ENCODE measurements at regions not wholly inside any gene's neighbourhood (a gene's known extent, or its start where the extent isn't known, plus 50 kb on each side); places are given as distances from the start of the nearest gene placed in this dataset.
"Not testable (repeated sequence)": the region's sequence is repeated elsewhere in the genome, so short reads cannot be mapped to it uniquely, and the experiment has no call there.

DNA sequence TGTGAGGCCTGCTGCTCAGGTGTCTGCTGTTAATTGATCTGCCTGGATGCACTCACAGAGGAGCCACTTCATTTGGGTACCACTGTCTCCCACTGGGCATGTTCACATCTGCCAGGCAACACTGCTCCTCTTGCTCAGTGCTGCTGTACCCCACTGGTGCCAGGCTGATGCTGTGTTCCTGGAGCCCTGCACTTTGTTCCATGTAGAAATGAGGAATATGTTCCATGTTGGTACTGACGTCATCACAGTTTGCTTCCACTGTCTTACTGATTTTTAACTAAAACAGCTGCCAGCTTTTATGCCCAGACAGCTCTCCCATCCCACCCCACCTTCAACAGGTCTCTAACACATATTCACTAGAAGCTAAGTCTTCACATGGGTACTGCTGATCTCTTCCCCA is 355.7 kb downstream of the LRRC70 start:
- Mint-ChIP-seq H3K36me3 (ENCODE audit: low read depth) (no peaks in the 10 kb centered on the region), H3K9me3 (no peaks in the 10 kb centered on the region)

DNA sequence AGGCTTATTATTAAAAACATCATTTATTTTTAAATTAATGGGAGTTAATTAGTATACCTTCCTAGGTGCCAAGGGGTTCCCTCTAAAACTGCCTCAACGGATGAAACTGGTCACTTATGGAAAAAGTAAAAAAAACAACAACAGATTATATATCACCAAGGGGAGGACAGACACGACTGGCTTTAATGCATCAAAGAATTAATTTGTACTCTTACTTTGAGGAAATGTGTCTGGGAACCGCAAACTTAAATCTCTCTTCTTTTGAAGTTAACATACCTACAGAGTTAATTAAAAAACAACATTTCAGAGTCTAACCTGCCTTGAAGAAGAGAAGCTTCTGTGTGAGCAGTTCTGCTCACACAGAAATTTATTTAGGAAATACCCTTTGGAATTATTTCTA is 354.6 kb downstream of the LRRC70 start:
- no peaks in the 10 kb centered on the region for H3K9me3 Mint-ChIP-seq
- H3K27me3 Mint-ChIP-seq, result peaks cover 7% of the 10 kb centered on the region

More for the DNA sequence above, 355.7 kb downstream of the LRRC70 start:
- DNase-seq, result no peak
- no peaks in the 10 kb centered on the region for H3K4me1 Mint-ChIP-seq
- no peak overlapping the region for H3K27ac Mint-ChIP-seq
- no peak overlapping the region for H3K4me3 Mint-ChIP-seq
- peaks cover 7% of the 10 kb centered on the region for H3K27me3 Mint-ChIP-seq
- ChIA-PET CTCF (no interaction called here), POLR2A (no interaction called here)

DNA sequence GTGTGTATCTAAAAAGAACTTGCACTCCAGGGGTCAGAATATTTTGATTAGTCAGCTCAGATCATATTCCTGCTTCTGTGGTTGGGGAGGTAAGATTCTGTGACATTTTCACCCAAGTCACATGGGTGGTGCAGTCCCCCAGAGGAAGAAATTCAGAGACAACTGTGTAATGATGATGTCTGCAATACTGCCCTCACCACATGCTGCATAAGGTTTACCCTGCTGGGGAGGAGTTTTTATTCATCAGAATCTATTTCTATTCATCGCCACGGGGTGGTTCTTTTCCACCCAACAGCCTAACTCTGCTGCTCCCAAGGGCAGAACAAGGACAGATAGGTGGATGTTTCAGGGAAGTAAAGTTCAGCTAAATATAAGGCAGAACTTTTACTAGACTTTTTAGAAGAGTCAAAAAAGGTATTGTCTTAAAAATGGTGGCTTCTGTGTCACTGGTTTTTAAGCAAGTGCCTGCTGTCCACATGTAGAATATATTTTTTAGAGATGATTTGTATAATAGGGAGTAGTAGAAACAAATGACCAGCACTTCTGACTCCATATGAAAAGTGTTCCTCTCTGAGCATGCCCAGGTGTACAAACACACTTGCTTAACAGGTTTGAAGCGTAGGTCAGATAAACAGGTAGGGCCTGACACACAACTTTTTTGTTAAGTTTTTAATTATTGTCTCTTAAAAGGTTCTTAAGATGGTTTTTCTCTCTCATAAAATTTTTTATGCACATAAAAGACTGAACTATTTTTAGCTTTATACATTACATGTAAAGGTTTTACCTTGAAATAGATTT is 352.7 kb downstream of the LRRC70 start:
- H3K36me3 Mint-ChIP-seq (ENCODE audit: low read depth), result no peaks in the 10 kb centered on the region
- peaks cover 3% of the 10 kb centered on the region for H3K27me3 Mint-ChIP-seq
- ChIA-PET POLR2A (no interaction called here), CTCF (no interaction called here)
- DNase-seq, result no peak
- H3K4me1 Mint-ChIP-seq, result no peaks in the 10 kb centered on the region
- H3K9me3 Mint-ChIP-seq, result no peaks in the 10 kb centered on the region
- H3K4me3 Mint-ChIP-seq, result no peak overlapping the region
- no peak overlapping the region for H3K27ac Mint-ChIP-seq

More for the DNA sequence above, 354.6 kb downstream of the LRRC70 start:
- no peak for DNase-seq
- CTCF ChIA-PET, result no interaction called here
- Mint-ChIP-seq H3K4me3 (no peak overlapping the region), H3K36me3 (ENCODE audit: low read depth) (no peaks in the 10 kb centered on the region), H3K27ac (no peak overlapping the region), H3K4me1 (no peaks in the 10 kb centered on the region)
- POLR2A ChIA-PET, result no interaction called here

DNA sequence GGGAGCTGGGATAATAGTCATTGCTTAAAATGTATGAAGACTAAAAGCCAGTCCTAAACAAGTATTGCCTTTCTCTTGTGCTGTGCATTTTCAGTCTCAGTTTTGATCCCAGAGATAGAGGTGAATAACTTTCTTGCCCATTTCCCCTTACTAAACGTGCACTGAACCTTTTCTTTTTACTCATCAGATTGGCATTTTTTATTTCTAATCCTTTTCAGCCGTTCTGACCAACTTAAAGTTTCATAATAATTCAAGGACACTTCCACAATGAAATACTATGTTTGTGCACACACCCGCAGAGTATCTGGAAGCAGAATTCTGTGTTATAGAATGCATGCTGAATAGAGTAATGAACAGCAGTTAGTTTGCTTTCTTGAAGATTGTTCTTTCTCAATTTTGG is 343.6 kb downstream of the LRRC70 start:
- H3K27ac Mint-ChIP-seq, result no peak overlapping the region
- H3K4me3 Mint-ChIP-seq, result no peak overlapping the region
- ChIA-PET POLR2A (no interaction called here), CTCF (no interaction called here)
- H3K27me3 Mint-ChIP-seq, result no peaks in the 10 kb centered on the region
- H3K36me3 Mint-ChIP-seq (ENCODE audit: low read depth), result no peaks in the 10 kb centered on the region
- no peaks in the 10 kb centered on the region for H3K4me1 Mint-ChIP-seq
- no peak for DNase-seq
- no peaks in the 10 kb centered on the region for H3K9me3 Mint-ChIP-seq

DNA sequence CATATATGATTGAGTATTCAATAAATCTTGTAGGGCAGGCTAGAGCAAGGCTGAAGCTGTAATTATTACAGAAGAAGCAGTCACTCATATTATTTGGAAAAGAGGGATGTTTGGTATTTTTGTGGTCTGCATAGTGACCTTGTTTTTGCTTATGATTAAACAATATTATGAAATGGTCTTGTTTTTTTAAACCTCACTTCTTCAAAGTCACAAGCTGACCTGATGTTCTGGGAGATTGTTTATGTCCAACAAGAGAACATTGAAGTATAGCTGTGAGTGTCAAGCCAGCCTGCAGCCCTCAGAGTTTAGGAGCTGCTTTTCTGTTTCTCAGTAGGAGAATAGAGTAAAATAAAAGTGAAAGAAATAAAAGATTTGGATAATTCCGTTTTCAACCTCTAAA is 342.2 kb downstream of the LRRC70 start:
- Mint-ChIP-seq H3K4me3 (no peak overlapping the region), H3K4me1 (no peaks in the 10 kb centered on the region), H3K36me3 (ENCODE audit: low read depth) (no peaks in the 10 kb centered on the region), H3K27ac (no peak overlapping the region), H3K9me3 (no peaks in the 10 kb centered on the region), H3K27me3 (no peaks in the 10 kb centered on the region)
- CTCF ChIA-PET, result no interaction called here
- DNase-seq, result no peak
- POLR2A ChIA-PET, result interaction anchor here (0.6 kb wide), 1 partner anchor 690 kb away, joined by 3 read pairs; no protein-coding TSS in a partner anchor

DNA sequence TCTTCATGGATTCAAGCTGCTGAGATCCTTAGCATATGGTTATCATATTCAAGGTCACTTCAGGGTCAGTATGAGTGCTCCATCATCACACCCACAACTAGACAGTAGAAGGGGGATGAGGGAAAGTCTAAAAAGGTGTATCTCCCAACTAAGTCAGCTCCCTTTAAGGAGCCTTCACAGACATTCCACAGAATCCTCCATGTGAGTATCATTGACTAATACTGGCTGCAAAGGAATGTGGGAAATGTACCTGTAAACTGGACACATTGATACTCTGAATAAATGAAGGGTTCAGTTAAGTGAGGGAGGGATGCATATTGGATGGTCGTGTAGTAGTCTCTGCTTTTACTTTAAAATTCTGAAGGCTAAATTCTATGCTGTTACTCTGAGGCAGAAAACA is 330.7 kb downstream of the LRRC70 start:
- ChIA-PET POLR2A (no interaction called here), CTCF (no interaction called here)
- H3K36me3 Mint-ChIP-seq (ENCODE audit: low read depth), result no peaks in the 10 kb centered on the region
- no peaks in the 10 kb centered on the region for H3K27me3 Mint-ChIP-seq
- H3K4me1 Mint-ChIP-seq, result no peaks in the 10 kb centered on the region
- no peaks in the 10 kb centered on the region for H3K9me3 Mint-ChIP-seq
- no peak overlapping the region for H3K27ac Mint-ChIP-seq
- DNase-seq, result no peak
- no peak overlapping the region for H3K4me3 Mint-ChIP-seq

DNA sequence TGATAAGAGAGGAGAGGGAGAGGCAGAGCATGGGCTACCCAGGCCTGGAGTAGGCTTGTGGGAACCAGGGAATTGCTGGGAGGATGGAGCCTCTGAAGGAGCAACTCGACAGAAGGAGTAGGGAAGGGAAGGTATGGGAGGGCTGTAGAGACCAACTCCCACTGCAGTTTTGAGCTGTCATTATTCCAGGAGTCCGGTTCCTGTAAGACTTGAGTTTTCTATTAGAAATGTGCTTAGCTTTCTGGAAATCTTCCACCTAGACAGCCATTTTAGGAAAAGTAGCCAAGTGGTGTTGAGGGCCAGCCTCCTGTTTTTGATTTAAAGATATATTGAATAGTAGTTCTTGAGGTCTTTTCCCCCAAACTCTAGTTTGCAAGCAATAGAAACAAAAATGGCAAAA is 323.5 kb downstream of the LRRC70 start:
- Mint-ChIP-seq H3K27ac (no peak overlapping the region), H3K27me3 (peaks cover 2% of the 10 kb centered on the region), H3K4me3 (no peak overlapping the region), H3K36me3 (ENCODE audit: low read depth) (no peaks in the 10 kb centered on the region), H3K4me1 (no peaks in the 10 kb centered on the region), H3K9me3 (no peaks in the 10 kb centered on the region)
- DNase-seq, result no peak
- ChIA-PET CTCF (no interaction called here), POLR2A (no interaction called here)

DNA sequence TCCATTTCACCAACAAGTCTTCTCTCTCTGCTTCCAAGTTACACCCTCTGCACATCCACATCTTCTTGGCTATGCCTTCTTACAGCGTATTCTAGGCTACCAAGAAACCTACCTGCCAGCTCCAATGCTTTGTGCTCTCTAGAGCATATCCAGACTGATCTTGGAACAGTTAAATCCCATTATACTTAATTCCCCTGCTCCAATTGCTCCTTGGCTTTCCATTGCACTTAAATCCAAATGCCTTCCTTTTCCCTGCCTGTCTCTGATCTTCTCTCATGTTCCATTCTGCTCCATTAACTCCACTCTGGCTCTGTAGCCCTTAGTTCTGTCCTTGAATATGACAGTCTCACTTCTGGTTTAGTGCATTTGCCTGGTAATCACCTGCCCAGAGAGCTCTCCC is 322.4 kb downstream of the LRRC70 start:
- Mint-ChIP-seq H3K4me3 (no peak overlapping the region), H3K4me1 (no peaks in the 10 kb centered on the region), H3K27me3 (peaks cover 2% of the 10 kb centered on the region), H3K36me3 (ENCODE audit: low read depth) (no peaks in the 10 kb centered on the region), H3K27ac (no peak overlapping the region), H3K9me3 (no peaks in the 10 kb centered on the region)
- ChIA-PET CTCF (no interaction called here), POLR2A (no interaction called here)
- DNase-seq, result no peak

DNA sequence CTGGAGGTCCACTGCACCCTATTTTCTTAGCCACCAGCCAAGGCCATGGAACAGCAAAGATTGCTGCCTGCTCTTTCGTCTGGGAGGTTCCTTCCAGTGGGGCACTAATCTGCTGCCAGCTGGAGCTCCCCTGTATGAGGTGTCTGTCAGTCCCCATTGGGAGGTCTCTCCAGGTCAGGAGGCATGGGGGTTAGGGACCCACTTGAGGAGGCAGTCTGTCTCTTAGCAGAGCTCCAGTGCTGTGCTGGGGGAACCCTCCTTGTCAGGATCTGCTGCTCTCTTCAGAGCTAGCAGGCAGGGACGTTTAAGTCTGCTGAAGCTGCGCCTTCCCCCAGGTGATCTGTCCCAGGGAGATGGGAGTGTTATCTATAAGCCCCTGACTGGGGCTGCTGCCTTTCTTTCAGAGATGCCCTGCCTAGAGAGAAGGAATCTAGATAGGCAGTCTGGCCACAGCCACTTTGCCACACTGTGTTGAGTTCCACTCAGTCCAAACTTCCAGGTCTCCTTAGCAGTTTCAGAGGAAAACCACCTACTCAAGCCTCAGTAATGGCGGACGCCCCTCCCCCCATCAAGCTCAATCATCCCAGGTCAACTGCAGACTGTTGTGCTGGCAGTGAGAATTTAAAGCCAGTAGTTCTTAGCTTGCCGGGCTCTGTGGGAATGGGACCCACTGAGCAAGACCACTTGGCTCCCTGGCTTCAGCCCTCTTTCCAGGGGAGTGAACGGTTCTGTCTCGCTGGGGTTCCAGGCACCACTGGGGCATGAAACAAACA is 317.7 kb downstream of the LRRC70 start:
- POLR2A ChIA-PET, result no interaction called here
- Mint-ChIP-seq H3K4me1 (no peaks in the 10 kb centered on the region), H3K27ac (no peak overlapping the region), H3K27me3 (peaks cover 2% of the 10 kb centered on the region), H3K36me3 (ENCODE audit: low read depth) (no peaks in the 10 kb centered on the region), H3K9me3 (peaks cover 2% of the 10 kb centered on the region), H3K4me3 (no peak overlapping the region)
- no peak for DNase-seq
- CTCF ChIA-PET, result no interaction called here

DNA sequence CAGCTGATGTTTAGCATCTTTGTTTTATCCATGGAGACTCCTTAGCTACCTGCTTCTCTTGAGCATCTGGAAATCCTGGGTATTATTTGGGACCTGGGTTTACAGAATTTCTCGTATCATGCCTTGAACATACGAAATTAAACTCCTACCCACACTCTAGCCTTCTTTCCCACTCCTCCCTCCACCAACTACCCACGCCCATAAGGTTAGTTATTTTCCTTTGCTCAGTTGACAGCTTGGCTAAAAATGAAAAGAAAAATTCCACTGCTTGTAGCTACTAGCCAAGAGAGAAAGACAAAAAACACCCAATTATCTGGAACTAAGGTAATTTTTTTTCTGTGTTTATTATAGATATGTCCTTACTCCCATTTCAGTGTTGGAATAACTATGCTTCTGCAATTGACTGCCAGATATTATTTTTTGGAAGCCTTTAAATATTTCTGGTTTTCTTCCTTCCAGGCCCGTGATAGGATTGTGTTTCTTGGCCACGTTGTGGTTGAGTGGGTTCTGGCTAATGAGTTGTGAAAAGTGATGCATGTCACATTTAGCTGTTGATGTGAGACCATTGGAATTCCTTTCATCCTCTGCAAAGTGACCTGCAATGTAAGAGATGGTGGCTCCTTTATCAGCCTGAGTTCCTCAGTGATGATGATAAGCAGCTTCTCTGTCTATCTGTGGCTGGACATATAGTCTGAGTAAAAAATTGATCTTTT is 308.1 kb downstream of the LRRC70 start:
- peaks cover 2% of the 10 kb centered on the region for H3K27me3 Mint-ChIP-seq
- no peak overlapping the region for H3K4me3 Mint-ChIP-seq
- H3K9me3 Mint-ChIP-seq, result no peaks in the 10 kb centered on the region
- ChIA-PET POLR2A (no interaction called here), CTCF (no interaction called here)
- no peak overlapping the region for H3K27ac Mint-ChIP-seq
- no peaks in the 10 kb centered on the region for H3K36me3 Mint-ChIP-seq (ENCODE audit: low read depth)
- no peak for DNase-seq
- no peaks in the 10 kb centered on the region for H3K4me1 Mint-ChIP-seq

DNA sequence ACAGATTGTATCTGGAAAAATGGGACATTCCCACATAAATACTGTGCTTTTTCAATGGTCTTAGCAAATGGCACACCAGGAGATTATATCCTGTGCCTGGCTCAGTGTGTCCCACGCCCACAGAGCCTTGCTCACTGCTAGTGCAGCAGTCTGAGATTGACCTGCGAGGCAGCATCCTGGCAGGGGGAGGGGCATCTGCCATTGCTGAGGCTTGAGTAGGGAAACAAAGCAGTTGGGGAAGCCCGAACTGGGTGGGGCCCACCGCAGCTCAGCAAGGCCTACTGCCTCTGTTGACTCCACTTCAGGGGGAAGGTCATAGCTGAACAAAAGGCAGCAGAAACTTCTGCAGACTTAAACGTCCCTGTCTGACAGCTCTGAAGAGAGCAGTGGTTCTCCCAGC is 258.7 kb downstream of the LRRC70 start:
- H3K4me3 Mint-ChIP-seq; H3K27me3 Mint-ChIP-seq; POLR2A ChIA-PET; H3K27ac Mint-ChIP-seq; H3K4me1 Mint-ChIP-seq; DNase-seq; CTCF ChIA-PET; H3K36me3 Mint-ChIP-seq (ENCODE audit: low read depth); H3K9me3 Mint-ChIP-seq: not testable (repeated sequence)

DNA sequence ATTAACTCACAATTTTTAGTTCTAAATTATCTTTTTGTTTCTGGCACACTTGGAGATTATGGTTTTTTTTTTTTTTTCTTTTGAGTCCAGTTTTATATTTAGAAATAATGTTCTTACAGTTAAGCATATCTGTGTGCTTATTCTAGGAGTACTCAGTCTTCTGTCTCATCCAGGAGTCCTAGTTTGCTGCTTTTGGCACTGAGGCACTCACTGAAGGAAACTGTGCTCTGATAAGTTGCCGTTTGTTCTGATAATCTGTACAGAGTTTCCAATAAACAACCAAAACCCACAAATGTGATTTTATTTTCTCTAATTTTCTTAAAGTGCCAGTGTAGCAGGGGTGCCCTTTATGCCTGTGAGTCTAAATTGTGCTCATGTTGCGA is 251.0 kb downstream of the LRRC70 start:
- Mint-ChIP-seq H3K36me3 (ENCODE audit: low read depth) (no peaks in the 10 kb centered on the region), H3K4me1 (no peaks in the 10 kb centered on the region), H3K9me3 (peaks cover 3% of the 10 kb centered on the region), H3K27ac (no peak overlapping the region), H3K27me3 (peaks cover 2% of the 10 kb centered on the region), H3K4me3 (no peak overlapping the region)
- POLR2A ChIA-PET, result no interaction called here
- DNase-seq, result no peak
- CTCF ChIA-PET, result interaction anchor here (0.6 kb wide), 1 partner anchor 1113 kb away, joined by 3 read pairs; no protein-coding TSS in a partner anchor
